Stimulated activated CD8-positive, alpha-beta memory T cell treated with anti-CD3 and anti-CD28 coated beads, Interleukin-15, amount 100 ng/mL, for 1 hour (primary cell): ENCODE measurements at regions not wholly inside any gene's neighbourhood (a gene's known extent, or its start where the extent isn't known, plus 50 kb on each side); places are given as distances from the start of the nearest gene placed in this dataset.
"Not testable (repeated sequence)": the region's sequence is repeated elsewhere in the genome, so short reads cannot be mapped to it uniquely, and the experiment has no call there.

Source experiments
- DNase-seq: peaks from one replicate; pipeline ENCODE4 v3.0.0-alpha.2; 2020; ENCODE audit warnings: low read depth

DNA sequence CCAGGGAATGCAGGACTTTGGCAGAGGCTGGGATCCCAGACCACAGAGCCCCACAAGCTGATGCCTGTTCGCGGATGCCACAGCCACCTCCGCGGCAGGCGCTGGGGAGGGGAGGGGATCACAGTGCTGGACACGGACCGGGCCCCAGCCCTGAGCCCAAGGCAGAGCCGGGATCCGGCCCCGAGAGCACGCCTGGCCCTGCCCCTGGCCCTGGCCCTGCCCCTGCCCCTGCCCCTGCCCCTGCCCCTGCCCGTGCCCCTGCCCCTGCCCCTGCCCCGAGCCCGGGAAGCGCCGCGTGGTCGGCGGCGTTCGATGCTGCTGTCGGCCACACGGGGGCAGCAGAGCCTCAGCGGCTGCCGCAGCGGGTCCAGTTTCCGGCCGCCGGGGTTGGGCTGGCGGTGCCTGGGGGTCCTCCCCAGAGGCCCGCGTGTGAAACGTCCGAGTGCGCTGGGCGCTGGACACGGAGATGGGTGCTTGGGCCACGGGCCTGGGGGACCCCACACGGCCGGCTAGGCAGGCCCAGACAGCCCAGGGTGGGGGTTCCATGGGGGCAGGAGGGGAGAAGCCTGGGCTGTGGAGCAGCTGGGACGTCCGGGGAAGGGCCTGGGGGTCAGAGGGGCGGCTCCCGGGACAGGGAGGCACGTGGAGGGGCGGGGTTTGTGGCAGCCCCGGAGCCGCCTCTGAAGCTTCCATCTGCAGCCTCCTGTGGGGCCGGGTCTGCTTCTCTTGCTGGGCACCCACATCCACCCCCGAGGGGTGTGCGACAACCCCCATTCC, 153.8 kb downstream of the TMEM121 start:
- DNase-seq, result not testable (repeated sequence)

DNA sequence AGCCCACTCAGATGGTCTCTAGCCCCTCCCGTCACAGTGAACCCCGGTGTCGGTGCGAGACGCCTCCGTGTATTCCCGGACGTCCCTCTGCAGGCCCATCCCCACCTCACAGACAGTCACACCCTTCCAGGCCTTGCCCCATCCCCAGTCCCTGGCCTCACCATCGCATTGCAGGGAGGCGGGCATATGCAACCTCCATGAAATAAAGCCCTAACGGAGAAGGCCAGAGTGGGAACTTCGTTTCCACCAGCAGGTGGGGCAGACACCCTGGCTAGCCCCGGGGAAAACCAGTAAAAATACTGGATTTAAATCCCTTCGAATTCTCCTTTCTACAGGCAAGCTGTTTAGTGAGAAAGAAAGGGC, 154.3 kb downstream of the TMEM121 start:
- not testable (repeated sequence) for DNase-seq

DNA sequence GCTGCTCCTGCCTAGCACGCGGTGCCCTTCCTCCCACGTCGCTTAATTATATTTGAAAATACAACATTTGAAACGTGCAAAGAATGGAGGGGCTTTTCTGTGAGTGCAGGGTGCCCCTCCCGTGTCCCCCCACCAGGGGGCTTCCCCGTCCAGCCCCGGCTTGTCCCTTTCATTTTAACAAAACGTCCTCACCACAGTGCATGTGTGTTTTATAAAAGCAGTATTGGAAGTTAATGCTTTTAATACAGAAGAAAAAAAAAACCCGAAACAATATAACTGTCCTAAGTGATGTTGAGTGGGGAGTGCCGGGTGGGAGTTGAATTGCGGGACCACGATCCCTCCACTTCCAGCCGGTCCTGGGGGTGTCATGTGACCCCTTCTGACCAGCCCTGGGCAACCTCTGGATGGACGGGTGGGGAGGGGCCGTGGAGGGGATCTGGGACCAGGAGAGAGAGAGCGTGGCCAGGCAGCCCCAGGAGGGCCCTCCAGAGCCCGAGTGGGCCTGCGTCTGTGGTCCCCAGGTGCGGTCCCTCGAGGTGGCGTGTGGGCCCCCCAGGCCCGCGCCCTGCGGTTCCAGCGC, 155.3 kb downstream of the TMEM121 start:
- DNase-seq, result not testable (repeated sequence)

DNA sequence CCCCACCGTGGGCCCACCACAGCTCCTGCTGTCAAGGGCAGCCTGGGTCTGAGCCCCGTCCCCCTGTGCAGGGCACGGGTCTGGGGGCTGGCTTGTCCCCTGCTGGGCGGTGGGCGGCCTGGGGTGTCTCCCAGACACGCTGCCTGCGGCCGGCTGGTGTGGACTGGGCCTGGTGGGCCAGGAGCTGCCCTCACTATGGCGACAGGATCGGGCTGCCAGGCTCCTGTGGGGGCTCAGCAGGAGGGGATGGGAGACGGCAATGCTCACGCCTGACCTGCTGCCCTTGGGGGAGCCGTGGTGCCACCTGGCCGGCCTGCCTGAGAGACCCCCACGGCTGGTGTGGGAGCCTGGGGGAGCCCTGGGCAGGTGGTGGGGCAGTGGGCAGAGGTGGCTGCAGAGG, 156.1 kb downstream of the TMEM121 start:
- DNase-seq, result not testable (repeated sequence)

DNA sequence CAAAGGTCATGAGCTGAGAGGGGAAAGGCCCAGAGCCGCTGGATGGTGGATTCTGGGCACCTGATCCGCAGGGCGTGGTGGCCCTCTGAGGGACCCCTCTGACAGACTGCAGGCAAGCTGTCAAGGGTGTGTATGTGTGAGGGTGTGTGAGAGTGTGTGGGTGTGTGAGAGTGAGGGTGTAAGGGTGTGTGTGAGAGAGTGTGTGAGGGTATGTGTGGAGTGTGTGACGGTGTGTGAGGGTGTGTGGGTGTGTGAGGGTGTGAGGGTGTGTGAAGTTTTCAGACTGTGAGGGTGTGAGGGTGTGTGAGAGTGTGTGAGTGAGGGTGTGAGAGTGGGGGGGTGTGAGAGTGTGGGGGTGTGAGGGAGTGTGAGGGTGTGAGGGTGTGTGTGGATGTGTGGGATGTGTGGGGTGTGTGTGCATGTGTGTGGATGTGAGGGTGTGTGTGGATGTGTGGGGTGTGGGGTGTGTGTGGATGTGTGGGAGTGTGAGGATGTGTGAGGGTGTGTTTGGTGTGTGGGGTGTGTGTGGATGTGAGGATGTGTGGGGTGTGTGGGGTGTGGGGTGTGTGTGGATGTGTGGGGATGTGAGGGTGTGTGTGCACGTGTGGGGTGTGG, 156.7 kb downstream of the TMEM121 start:
- no peak for DNase-seq

GRCh38 chr14:105684056-105684455, 157.7 kb downstream of the TMEM121 start:
- not testable (repeated sequence) for DNase-seq

DNA sequence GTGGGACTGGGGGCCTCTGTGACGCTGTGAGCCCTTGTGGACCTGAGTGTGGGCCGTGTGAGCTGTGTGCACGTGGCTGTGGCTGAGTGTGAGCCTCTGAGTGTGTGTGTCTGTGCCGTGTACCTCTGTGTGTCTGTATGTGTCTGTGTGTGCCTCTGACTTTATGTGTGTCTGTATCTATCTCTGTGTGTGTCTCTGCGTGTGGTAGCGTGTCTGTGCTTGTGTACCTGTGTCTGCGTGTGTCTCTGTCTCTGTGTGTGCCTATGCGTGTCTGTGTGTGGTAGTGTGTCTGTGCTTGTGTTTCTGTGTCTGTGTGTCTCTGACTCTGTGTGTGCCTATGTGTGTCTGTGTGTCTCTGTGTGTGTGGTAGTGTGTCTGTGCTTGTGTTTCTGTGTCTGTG, 158.2 kb downstream of the TMEM121 start:
- not testable (repeated sequence) for DNase-seq

- no peak for DNase-seq
These were observed 158.6 kb downstream of the TMEM121 start for GRCh38 chr14:105685003-105685402.

GRCh38 chr14:105685605-105686004, 159.2 kb downstream of the TMEM121 start:
- DNase-seq, result not testable (repeated sequence)

- not testable (repeated sequence) for DNase-seq
These were observed 159.7 kb downstream of the TMEM121 start for GRCh38 chr14:105686050-105686449.

GRCh38 chr14:105686462-105687170, 160.2 kb downstream of the TMEM121 start:
- not testable (repeated sequence) for DNase-seq

GRCh38 chr14:105687171-105688022, 161.0 kb downstream of the TMEM121 start:
- not testable (repeated sequence) for DNase-seq

- not testable (repeated sequence) for DNase-seq
These were observed 161.6 kb downstream of the TMEM121 start for GRCh38 chr14:105688023-105688351.

- not testable (repeated sequence) for DNase-seq
These were observed 162.4 kb downstream of the TMEM121 start for GRCh38 chr14:105688664-105689221.

DNA sequence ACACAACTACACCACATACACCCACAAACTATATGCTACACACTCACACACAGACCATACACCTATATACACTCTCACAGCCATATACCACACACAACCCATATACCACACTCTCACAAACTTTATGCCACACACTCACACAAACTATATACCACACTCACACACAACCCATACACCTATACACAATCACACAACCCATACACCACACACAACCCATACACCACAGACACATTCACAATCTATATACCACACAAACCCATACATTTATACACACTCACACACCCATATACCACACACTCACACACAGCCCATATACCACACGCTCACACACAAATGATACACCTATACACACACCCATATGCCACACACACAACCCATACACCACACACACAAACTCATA, 163.3 kb downstream of the TMEM121 start:
- no peak for DNase-seq

- DNase-seq, result no peak
These were observed 164.3 kb downstream of the TMEM121 start for GRCh38 chr14:105690671-105691070.

DNA sequence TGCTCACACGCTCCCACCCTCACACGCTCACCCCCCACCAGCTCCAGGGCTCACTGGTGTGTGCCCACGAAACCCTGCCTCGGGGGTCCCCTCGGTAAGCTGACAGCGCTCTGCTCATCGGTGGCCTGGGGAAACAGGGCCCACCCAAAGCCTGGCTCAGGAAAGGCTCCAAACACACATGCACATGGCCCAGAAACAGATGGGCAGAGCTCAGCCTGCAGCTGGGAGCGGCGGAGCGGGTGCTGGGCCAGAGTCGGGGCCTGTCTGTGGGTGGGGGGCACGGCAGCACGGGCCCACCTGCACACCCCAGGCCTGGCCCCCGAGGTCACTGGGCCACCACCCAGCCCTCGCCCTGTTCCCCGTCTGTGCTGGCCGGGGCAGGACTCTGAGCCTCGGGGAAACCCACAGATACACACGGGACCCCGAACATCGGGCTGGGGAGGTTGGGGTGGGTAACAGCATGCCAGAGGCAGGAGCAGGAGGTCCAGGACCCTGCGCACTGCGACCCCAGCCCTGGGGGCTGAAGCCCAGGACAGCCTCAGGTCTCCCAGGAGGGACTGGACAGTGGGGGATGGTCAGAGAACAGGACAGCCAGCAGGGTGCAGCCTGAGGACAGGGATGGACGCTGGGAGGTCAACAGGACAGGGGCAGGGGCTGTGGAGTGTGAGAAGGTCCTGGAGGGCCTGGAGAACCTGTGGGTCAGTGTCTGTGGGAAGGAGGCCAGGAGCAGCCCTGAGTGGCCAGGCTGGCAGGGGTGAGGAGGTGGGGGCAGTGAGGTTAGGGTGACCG, 165.1 kb downstream of the TMEM121 start:
- DNase-seq, result not testable (repeated sequence)

GRCh38 chr14:105692110-105692685, 165.8 kb downstream of the TMEM121 start:
- DNase-seq, result not testable (repeated sequence)

- no peak for DNase-seq
These were observed 168.6 kb downstream of the TMEM121 start for GRCh38 chr14:105694961-105695360.

- DNase-seq, result not testable (repeated sequence)
These were observed 170.0 kb downstream of the TMEM121 start for GRCh38 chr14:105696388-105696787.
